IMR-90 (cell line): ENCODE measurements at regions not wholly inside any gene's neighbourhood (a gene's known extent, or its start where the extent isn't known, plus 50 kb on each side); places are given as distances from the start of the nearest gene placed in this dataset.

ENCODE experiments used
- ATAC-seq: fragments of 200-7000 bp; cut with Tn5 transposase; 2 replicates; pipeline ENCODE4 v1.9.1; 2020; ENCODE audit warnings: low read depth, mild to moderate bottlenecking, moderate library complexity
- BruUV-seq: library from RNA; stranded (reverse); fragments of 400-500 nt; replicated peaks from 2 replicates; lab custom pipeline; 2021; lab: Mats Ljungman, UMichigan
- CTCF ChIA-PET: fragments of 300-600 bp; formaldehyde crosslinking; extraction: SDS; loops from one replicate; lab custom pipeline; 2021; ENCODE audit warnings: antibody characterized with exemption; lab: Yijun Ruan, JAX
- POLR2A ChIA-PET: fragments of 300-600 bp; sonication (Branson Sonifier 250); formaldehyde crosslinking; loops from one replicate; lab custom pipeline; 2022; ENCODE audit warnings: antibody characterized with exemption; ENCODE audit not compliant: unreplicated experiment; lab: Charles Lee
- DNase-seq: peaks from one replicate; pipeline ENCODE4 v3.0.0; 2013
- H2AFZ ChIP-seq: replicated peaks from 2 replicates; pipeline ENCODE3; 2013; ENCODE audit warnings: low read length, mild to moderate bottlenecking; ENCODE audit not compliant: poor library complexity
- H2AK5ac ChIP-seq: 2 replicates; pipeline ENCODE4 v1.6.1; 2013; ENCODE audit warnings: low read depth, low read length, inconsistent platforms
- H2AK9ac ChIP-seq: replicated peaks from 2 replicates; pipeline ENCODE3; 2013; ENCODE audit warnings: mild to moderate bottlenecking, low read depth, low read length, moderate library complexity; ENCODE audit not compliant: poor library complexity
- H2BK120ac ChIP-seq: 2 replicates; pipeline ENCODE4 v1.6.1; 2013; ENCODE audit warnings: low read depth, low read length, inconsistent platforms
- H2BK15ac ChIP-seq: 3 replicates; pipeline ENCODE4 v1.6.1; 2013; ENCODE audit warnings: low read depth, low read length, inconsistent platforms
- H2BK20ac ChIP-seq: 2 replicates; pipeline ENCODE4 v1.6.1; 2013; ENCODE audit warnings: low read depth, mild to moderate bottlenecking, inconsistent platforms, low read length, moderate library complexity
- H2BK5ac ChIP-seq: 2 replicates; pipeline ENCODE4 v1.6.1; 2013; ENCODE audit warnings: mild to moderate bottlenecking, low read depth, low read length, inconsistent platforms; ENCODE audit not compliant: poor library complexity, severe bottlenecking
- H3K14ac ChIP-seq: replicated peaks from 2 replicates; pipeline ENCODE4 v1.6.1; 2013; ENCODE audit warnings: low read depth, low read length, inconsistent platforms
- H3K18ac ChIP-seq: 2 replicates; pipeline ENCODE4 v1.6.1; 2013; ENCODE audit warnings: low read depth, low read length, control low read depth
- H3K23ac ChIP-seq: 2 replicates; pipeline ENCODE4 v1.6.1; 2013; ENCODE audit warnings: low read depth, low read length, inconsistent platforms
- H3K27ac ChIP-seq: 2 replicates; pipeline ENCODE4 v1.5.1; 2013; ENCODE audit warnings: mild to moderate bottlenecking, control low read depth, low read length; ENCODE audit not compliant: insufficient read depth
- H3K27me3 ChIP-seq: 2 replicates; pipeline ENCODE4 v1.6.1; 2013; ENCODE audit warnings: low read length; ENCODE audit not compliant: control insufficient read depth, insufficient read depth
- H3K36me3 ChIP-seq: 2 replicates; pipeline ENCODE4 v1.6.1; 2013; ENCODE audit warnings: low read length, mixed read lengths; ENCODE audit not compliant: control insufficient read depth, insufficient read depth
- H3K4ac ChIP-seq: 2 replicates; pipeline ENCODE4 v1.6.1; 2013; ENCODE audit warnings: low read depth, low read length, inconsistent platforms
- H3K4me1 ChIP-seq: 2 replicates; pipeline ENCODE4 v1.6.1; 2013; ENCODE audit warnings: low read length, mixed read lengths; ENCODE audit not compliant: control insufficient read depth, insufficient read depth
- H3K4me2 ChIP-seq: 2 replicates; pipeline ENCODE4 v1.6.1; 2013; ENCODE audit warnings: low read depth, mild to moderate bottlenecking, control low read depth, low read length, moderate library complexity
- H3K4me3 ChIP-seq: 2 replicates; pipeline ENCODE4 v1.5.1; 2013; ENCODE audit warnings: low read depth, mild to moderate bottlenecking, control low read depth, low read length, moderate library complexity; ENCODE audit not compliant: insufficient read depth
- H3K56ac ChIP-seq: 2 replicates; pipeline ENCODE4 v1.6.1; 2013; ENCODE audit warnings: low read length, inconsistent platforms; ENCODE audit not compliant: insufficient read depth; ENCODE audit errors: extremely low read depth
- H3K79me1 ChIP-seq, 2 experiments: 2 replicates each; pipeline ENCODE4 v1.6.1; 2013; ENCODE audit warnings: low read length in 2 of 2, inconsistent platforms in 1 of 2, low read depth in 1 of 2
- H3K9ac ChIP-seq: 2 replicates; pipeline ENCODE4 v1.6.1; 2013; ENCODE audit warnings: low read depth, low read length, control low read depth
- H3K9me1 ChIP-seq: 2 replicates; pipeline ENCODE4 v1.6.1; 2013; ENCODE audit warnings: low read length, inconsistent platforms; ENCODE audit not compliant: insufficient read depth
- H3K9me3 ChIP-seq: 2 replicates; pipeline ENCODE4 v1.6.1; 2013; ENCODE audit warnings: low read length; ENCODE audit not compliant: control insufficient read depth, insufficient read depth
- H4K20me1 ChIP-seq: 2 replicates; pipeline ENCODE4 v1.6.1; 2013; ENCODE audit warnings: low read length, inconsistent platforms; ENCODE audit not compliant: insufficient read depth
- H4K5ac ChIP-seq: 2 replicates; pipeline ENCODE4 v1.6.1; 2013; ENCODE audit warnings: mild to moderate bottlenecking, low read depth, low read length, control low read depth
- H4K8ac ChIP-seq, 2 experiments: 2 replicates each; pipeline ENCODE4 v1.6.1; 2013; ENCODE audit warnings: low read depth in 2 of 2, low read length in 2 of 2, control low read depth in 1 of 2, inconsistent platforms in 1 of 2
- H4K91ac ChIP-seq: 2 replicates; pipeline ENCODE4 v1.6.1; 2013; ENCODE audit warnings: low read depth, low read length, inconsistent platforms; ENCODE audit not compliant: insufficient read depth
- BHLHE40 ChIP-seq: fragments of 150-350 bp; IDR thresholded peaks from 2 replicates; pipeline ENCODE4 v1.6.1; 2016; ENCODE audit warnings: mild to moderate bottlenecking, low read depth, low read length
- CEBPB ChIP-seq: IDR thresholded peaks from 2 replicates; pipeline ENCODE4 v1.6.1; 2012; ENCODE audit warnings: low read depth, low read length, improper control_type of control experiment
- CHD1 ChIP-seq: IDR thresholded peaks from 2 replicates; pipeline ENCODE4 v1.6.1; 2012; ENCODE audit warnings: low read depth, low read length, improper control_type of control experiment
- MAFK ChIP-seq: IDR thresholded peaks from 2 replicates; pipeline ENCODE4 v1.6.1; 2012; ENCODE audit warnings: low read depth, low read length, improper control_type of control experiment
- MXI1 ChIP-seq: IDR thresholded peaks from 2 replicates; pipeline ENCODE4 v1.6.1; 2012; ENCODE audit warnings: low read depth, mild to moderate bottlenecking, low read length, moderate library complexity, borderline replicate concordance
- NFE2L2 ChIP-seq: fragments of 150-350 bp; IDR thresholded peaks from 2 replicates; pipeline ENCODE4 v1.6.1; 2016; ENCODE audit warnings: low read depth, mild to moderate bottlenecking, low read length
- POLR2A ChIP-seq: IDR thresholded peaks from 2 replicates; pipeline ENCODE4 v1.6.1; 2012; ENCODE audit warnings: mild to moderate bottlenecking, low read depth, low read length
- RFX5 ChIP-seq: IDR thresholded peaks from 2 replicates; pipeline ENCODE4 v1.8.0; 2012; ENCODE audit warnings: low read depth, mild to moderate bottlenecking, low read length, moderate library complexity
- WGBS, 2 experiments: methylation state at CpG; one replicate each; pipeline versions ENCODE4 v1.1.5 to v1.1.7; 2013; ENCODE audit warnings: missing lambda C conversion rate in 2 of 2; ENCODE audit not compliant: insufficient read length in 1 of 2; ENCODE audit errors: extremely low coverage in 2 of 2; 5-methylcytosine and 5-hydroxymethylcytosine counted together
- dilution Hi-C: fragments of 300-500 bp; cut with HindIII; formaldehyde crosslinking; loops from one replicate; pipeline ENCODE4 v1.14.3; 2018; ENCODE audit warnings: low sequenced_read_pairs; ENCODE audit not compliant: unreplicated experiment
- in situ Hi-C: fragments of 300-500 bp; cut with MboI; formaldehyde crosslinking; loops from 3 replicates; pipeline ENCODE4 v1.14.3; 2019; ENCODE audit warnings: low sequenced_read_pairs, inconsistent platforms, mixed read lengths
- intact Hi-C: fragments of 100-400 bp; cut with micrococcal nuclease; formaldehyde crosslinking; loops from 2 replicates; pipeline ENCODE4 v1.10.0; 2022
- TF ChIP-seq, protein P1 (sequence below): conservative IDR thresholded peaks from 2 replicates; pipeline ENCODE4 v1.5.1; 2012; ENCODE audit warnings: mild to moderate bottlenecking, low read depth, low read length, improper control_type of control experiment

DNA sequence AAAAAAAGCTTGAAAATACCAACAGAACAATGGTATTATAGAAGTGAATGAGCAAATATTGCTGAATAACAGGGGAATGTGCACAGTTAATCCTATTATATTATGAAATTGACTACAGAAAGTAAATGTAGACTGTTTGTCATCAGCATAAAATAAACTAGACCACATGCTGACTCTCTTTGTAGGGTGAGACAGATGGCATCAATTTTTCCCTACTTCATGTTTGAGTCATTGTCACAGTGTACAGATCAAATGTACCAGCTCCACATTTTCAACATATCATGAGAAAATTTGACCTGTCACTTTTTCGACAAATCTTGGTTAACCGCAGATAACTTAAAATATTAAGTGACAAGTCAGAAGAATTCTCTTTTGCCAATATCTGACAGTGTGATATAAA is 421.0 kb downstream of the RPL10L start:
- H4K91ac ChIP-seq, result no peak overlapping the region
- no peaks in the 10 kb centered on the region for H3K9me3 ChIP-seq
- BruUV-seq, result no TSS peak
- H4K8ac ChIP-seq, result no peak overlapping the region
- ATAC-seq (no peak), DNase-seq (no peak)
- no CpG with 5 or more reads among the region's 2 CpGs for WGBS, 2 experiments
- no peak overlapping the region for H2AK9ac ChIP-seq
- no peak overlapping the region for H2BK120ac ChIP-seq
- ChIA-PET CTCF (no interaction called here), POLR2A (no interaction called here)
- H3K4me2 ChIP-seq, result no peak overlapping the region
- intact Hi-C loops, result no loop called here
- H2AFZ ChIP-seq, result no peak overlapping the region
- H3K18ac ChIP-seq, result no peak overlapping the region
- no peak overlapping the region for H3K23ac ChIP-seq
- no peak overlapping the region for H2BK15ac ChIP-seq
- H3K56ac ChIP-seq, result no peak overlapping the region
- no peak overlapping the region for H3K4ac ChIP-seq
- no peak overlapping the region for H3K9ac ChIP-seq
- H3K4me3 ChIP-seq, result no peak overlapping the region
- no peak for TF ChIP-seq MXI1
- no peak for TF ChIP-seq MAFK
- no peak for TF ChIP-seq CEBPB
- TF ChIP-seq, protein P1, sequence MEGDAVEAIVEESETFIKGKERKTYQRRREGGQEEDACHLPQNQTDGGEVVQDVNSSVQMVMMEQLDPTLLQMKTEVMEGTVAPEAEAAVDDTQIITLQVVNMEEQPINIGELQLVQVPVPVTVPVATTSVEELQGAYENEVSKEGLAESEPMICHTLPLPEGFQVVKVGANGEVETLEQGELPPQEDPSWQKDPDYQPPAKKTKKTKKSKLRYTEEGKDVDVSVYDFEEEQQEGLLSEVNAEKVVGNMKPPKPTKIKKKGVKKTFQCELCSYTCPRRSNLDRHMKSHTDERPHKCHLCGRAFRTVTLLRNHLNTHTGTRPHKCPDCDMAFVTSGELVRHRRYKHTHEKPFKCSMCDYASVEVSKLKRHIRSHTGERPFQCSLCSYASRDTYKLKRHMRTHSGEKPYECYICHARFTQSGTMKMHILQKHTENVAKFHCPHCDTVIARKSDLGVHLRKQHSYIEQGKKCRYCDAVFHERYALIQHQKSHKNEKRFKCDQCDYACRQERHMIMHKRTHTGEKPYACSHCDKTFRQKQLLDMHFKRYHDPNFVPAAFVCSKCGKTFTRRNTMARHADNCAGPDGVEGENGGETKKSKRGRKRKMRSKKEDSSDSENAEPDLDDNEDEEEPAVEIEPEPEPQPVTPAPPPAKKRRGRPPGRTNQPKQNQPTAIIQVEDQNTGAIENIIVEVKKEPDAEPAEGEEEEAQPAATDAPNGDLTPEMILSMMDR, result no peak
- no peak for TF ChIP-seq BHLHE40
- TF ChIP-seq POLR2A, result no peak
- no peak for TF ChIP-seq CHD1
- no peak for TF ChIP-seq NFE2L2
- TF ChIP-seq RFX5, result no peak
- H2BK20ac ChIP-seq, result no peak overlapping the region
- no peak overlapping the region for H3K27ac ChIP-seq
- in situ Hi-C loops, result no loop called here
- H3K27me3 ChIP-seq, result no peaks in the 10 kb centered on the region
- no peak overlapping the region for H2BK5ac ChIP-seq
- H3K9me1 ChIP-seq, result no peaks in the 10 kb centered on the region
- H2AK5ac ChIP-seq, result no peak overlapping the region
- no peak overlapping the region for H3K14ac ChIP-seq
- no peaks in the 10 kb centered on the region for H4K20me1 ChIP-seq
- no peak overlapping the region for H4K5ac ChIP-seq
- H3K79me1 ChIP-seq, result no peaks in the 10 kb centered on the region
- H3K4me1 ChIP-seq, result no peaks in the 10 kb centered on the region
- no peaks in the 10 kb centered on the region for H3K36me3 ChIP-seq
- dilution Hi-C loops, result no loop called here
